ENCODE measurements at regions not wholly inside any gene's neighbourhood (a gene's known extent, or its start where the extent isn't known, plus 50 kb on each side); places are given as distances from the start of the nearest gene placed in this dataset.
"Not testable (repeated sequence)": the region's sequence is repeated elsewhere in the genome, so short reads cannot be mapped to it uniquely, and the experiment has no call there.

- DNase-seq (ENCODE audit: low read depth in 2 of 2), result no peak
These were observed 1030.3 kb upstream of the LCORL start for GRCh38 chr4:19051831-19052230.

DNA sequence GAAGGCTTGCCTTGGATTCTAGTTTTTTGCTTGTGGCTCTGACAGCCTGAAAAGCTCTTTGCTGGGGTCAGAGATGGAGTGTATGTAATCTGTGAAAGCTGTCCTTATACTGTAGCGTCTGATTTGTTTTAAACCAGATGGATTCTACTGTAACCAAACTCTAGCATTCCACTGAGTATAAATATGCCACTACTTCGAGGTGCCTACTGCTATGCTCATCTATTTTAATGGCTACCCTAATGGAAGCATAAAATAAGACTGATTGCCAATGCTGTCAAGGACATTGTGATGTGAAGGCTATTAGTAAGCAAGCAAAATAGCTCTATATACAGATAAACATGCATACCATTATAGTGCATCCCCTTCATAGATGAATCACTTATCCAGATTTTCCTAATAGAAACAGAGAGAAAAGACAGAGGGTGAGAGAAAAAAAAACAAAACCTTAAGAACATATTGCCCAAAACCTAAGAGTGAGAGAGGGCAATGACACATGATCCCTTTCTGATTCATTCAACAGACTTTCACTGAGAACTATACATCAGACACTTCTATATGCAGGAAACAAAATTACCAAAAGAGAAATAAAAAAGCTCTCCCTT is 1025.8 kb upstream of the LCORL start:
- no peak for DNase-seq (ENCODE audit: low read depth in 2 of 2)

DNA sequence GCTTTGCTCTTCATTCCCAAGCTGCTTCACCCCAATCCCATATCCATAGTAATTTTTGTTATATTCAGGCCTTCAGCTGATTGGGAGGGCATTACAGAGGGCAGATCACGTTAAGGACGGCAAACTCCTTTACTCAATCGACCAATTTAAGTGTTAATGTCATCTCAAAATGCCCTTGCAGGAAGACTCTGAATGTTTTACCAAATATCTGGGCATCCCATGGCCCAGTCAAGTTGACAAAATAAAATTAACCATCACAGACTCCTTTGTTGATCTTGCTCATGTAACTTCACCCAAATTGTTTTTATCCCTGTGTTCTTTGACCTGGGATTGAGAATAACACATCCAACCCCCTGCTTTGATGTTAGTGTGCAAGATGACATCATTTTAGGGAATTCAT is 1018.3 kb upstream of the LCORL start:
- DNase-seq (ENCODE audit: low read depth in 2 of 2), result no peak

GRCh38 chr4:19038231-19038630 is 1016.7 kb upstream of the LCORL start:
- DNase-seq (ENCODE audit: low read depth in 2 of 2), result no peak

GRCh38 chr4:19033816-19034733 is 1012.5 kb upstream of the LCORL start:
- no peak for DNase-seq (ENCODE audit: low read depth in 2 of 2)

DNA sequence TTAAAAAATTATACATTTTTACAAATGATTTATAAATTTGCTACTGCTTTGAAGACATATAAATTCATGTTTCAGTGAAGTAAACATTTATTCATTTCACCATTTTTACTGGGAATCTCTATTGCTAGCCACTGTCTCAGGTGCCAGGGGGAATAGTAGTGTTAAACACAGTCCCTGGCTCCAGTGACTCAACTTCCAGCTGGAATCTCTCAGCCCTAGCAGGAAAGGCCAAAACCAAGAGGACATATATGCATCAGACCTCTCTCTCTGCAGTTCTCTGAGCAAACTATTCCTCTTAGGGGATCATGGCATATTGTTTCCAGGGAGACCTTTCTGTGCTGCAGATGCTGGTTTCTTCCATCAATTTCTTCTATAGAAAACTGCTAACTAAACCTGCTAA is 1009.0 kb upstream of the LCORL start:
- no peak for DNase-seq (ENCODE audit: low read depth in 2 of 2)

- DNase-seq (ENCODE audit: low read depth in 2 of 2), result no peak
These were observed 1008.5 kb upstream of the LCORL start for GRCh38 chr4:19030048-19030447.

GRCh38 chr4:19026281-19026680 is 1004.7 kb upstream of the LCORL start:
- no peak for DNase-seq (ENCODE audit: low read depth in 2 of 2)

DNA sequence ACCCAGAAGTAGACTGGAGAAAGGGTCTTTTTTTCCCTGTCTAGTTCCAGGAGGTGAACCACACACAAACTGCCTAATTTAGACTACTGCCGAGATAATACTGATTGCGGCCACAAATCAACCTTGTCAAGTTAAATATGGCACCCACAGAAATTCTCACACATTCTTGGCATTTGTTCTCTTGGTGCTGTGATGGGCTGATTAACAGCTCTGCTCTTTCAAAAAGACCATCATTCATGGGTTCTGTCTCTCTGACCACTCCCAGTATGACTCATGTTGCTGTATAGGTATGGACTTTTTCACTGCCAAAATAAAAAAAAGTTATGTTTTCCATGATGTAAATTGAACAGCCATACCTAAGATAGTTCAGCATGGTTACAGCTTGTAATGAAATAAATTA is 1003.5 kb upstream of the LCORL start:
- no peak for DNase-seq (ENCODE audit: low read depth in 2 of 2)

DNA sequence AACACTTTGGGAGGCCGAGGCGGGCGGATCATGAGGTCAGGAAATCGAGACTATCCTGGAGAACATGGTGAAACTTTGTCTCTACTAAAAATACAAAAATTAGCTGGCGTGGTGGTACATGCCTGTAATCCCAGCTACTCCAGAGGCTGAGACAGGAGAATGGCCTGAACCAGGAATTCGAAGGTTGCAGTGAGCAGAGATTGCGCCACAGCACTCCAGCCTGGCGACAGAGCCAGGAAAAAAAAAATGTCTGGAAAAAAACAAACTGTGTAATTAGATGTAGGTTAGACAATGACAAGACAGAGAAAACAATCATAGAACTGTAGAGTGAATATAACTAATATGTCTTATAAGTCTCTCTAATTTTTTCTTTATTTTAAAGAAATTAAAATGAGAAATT is 1002.5 kb upstream of the LCORL start:
- DNase-seq (ENCODE audit: low read depth in 2 of 2), result no peak

- DNase-seq (ENCODE audit: low read depth in 2 of 2), result no peak
These were observed 1000.1 kb upstream of the LCORL start for GRCh38 chr4:19021617-19022016.

DNA sequence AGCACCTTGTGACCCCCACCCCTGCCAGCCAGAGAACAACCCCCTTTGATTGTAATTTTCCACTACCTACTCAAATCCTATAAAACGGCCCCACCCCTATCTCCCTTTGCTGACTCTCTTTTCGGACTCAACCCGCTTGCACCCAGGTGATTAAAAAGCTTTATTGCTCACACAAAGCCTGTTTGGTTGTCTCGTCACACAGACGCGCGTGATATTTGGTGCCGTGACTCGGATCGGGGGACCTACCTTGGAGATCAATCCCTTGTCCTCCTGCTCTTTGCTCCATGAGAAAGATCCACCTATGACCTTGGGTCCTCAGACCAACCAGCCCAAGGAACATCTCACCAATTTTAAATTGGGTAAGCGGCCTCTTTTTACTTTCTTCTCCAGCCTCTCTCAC is 995.0 kb upstream of the LCORL start:
- DNase-seq (ENCODE audit: low read depth in 2 of 2), result not testable (repeated sequence)

- no peak for DNase-seq (ENCODE audit: low read depth in 2 of 2)
These were observed 993.0 kb upstream of the LCORL start for GRCh38 chr4:19014594-19014993.

DNA sequence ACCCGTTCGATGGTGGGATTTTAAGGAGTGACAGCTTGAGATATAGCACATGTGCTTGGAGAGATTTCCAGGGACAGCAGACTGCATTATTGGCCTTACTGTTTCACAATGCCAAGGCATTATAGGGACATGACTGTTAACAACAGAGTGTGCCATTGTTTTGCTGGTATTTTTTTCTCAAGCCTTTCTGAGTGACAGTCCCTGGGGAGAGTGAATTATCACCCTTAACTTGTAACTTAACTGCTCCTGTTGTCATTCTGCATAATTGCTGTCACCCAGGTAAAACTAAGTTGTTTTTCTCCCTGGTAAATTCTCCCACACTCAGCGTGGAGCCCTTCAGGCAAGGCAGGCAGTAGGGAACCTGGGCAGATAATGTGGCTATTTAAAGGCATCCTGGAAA is 989.2 kb upstream of the LCORL start:
- DNase-seq (ENCODE audit: low read depth in 2 of 2), result no peak

DNA sequence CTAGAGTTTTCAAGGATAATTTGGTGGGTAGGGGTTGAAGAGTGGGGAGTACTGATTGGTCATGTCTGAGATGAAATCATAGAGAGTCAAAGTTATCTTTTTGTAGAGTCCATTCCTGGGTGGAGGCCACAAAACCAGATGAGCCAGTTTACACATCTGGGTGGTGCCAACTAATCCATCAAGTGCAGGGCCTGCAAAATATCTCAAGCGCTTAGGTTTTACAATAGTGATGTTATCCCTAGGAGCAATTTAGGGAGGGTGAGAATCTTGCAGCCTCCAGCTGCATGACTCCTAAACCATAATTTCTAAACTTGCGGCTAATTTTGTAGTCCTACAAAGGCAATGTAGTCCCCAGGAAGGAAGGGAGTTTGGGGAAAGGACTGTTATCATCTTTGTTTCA is 988.3 kb upstream of the LCORL start:
- DNase-seq (ENCODE audit: low read depth in 2 of 2), result no peak

- DNase-seq (ENCODE audit: low read depth in 2 of 2), result no peak
These were observed 983.7 kb upstream of the LCORL start for GRCh38 chr4:19005211-19005610.

GRCh38 chr4:19002170-19002569 is 980.6 kb upstream of the LCORL start:
- no peak for DNase-seq (ENCODE audit: low read depth in 2 of 2)

DNA sequence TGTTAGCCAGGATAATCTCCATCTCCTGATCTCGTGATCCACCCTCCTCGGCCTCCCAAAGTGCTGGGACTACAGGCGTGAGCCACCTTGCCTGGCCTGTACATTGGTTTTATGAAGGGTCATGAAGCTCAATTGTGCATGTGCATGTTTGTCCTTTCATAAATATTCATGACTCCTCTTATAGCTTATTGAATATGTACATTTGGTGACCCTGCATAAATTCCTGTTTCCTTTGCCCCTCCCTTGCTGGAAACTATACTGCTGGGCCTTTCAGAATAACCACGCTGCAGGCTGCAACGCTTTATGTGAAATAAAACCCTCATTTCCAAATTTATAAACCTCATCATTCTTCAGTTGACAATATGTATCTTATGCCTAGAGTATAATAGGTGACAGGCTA is 978.0 kb upstream of the LCORL start:
- no peak for DNase-seq (ENCODE audit: low read depth in 2 of 2)

DNA sequence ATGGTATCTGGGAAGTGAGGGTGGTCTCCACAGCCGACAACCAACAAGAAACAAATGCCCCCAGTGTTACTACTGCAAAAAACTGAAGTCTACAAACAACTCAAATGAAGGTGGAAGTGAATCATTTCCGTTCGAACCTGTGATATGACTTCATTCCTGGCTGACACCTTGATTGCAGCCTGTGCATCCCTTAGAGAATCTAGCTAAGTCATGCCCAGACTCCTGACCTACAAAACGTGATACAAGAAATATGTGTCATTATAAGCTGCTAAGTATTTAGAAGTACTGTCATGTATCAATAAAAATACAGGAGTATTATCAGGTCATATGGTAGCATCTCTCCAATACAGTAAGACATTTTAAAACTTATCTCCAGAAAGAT is 959.7 kb upstream of the LCORL start:
- no peak for DNase-seq (ENCODE audit: low read depth in 2 of 2)

DNA sequence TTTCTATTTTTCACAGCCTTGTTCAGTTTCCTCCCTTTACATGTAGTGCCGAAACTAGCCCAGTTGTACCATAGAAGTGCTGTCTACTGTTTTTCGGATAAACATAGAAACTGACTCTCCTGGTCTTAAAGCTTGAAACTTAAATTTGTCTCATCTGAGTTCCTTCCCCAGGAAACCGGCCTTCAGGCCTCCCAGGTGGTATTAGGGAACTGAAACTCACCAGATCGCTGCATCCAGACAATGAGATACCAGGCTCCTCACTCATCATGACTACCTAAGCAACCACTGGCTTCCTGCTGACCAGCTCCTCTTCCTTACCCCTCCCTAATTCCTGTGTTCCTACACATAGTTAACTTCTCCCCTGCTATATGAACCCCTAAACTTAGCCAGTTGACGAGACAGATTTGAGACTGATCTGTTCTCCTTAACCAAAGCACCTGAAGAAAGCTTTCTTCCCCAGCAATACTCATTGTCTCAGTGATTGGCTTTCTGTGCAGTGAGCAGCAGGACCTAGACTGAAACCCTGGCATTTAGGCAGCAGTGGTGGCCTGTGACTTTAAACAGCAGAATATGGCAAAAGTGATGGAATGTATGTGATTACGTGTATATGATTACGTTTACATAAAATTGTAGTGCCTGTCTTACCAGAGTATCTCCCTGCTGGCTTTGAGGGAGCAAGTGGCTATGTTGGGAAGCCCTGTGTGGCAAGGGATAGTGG is 959.1 kb upstream of the LCORL start:
- no peak for DNase-seq (ENCODE audit: low read depth in 2 of 2)

GRCh38 chr4:18976884-18977283 is 955.3 kb upstream of the LCORL start:
- no peak for DNase-seq (ENCODE audit: low read depth in 2 of 2)

- no peak for DNase-seq (ENCODE audit: low read depth in 2 of 2)
These were observed 954.6 kb upstream of the LCORL start for GRCh38 chr4:18975916-18976808.

Measured in stimulated activated CD4-positive, alpha-beta T cell treated with anti-CD3 and anti-CD28 coated beads, Interleukin-12 subunit alpha, Interleukin-12 subunit beta, amount 100 ng/mL, for 24 hours (primary cell).